Smooth muscle cell (in vitro differentiated cells): ENCODE measurements at regions not wholly inside any gene's neighbourhood (a gene's known extent, or its start where the extent isn't known, plus 50 kb on each side); places are given as distances from the start of the nearest gene placed in this dataset.

Experiments used
- DNase-seq: peaks from one replicate; lab custom pipeline; 2025; ENCODE audit not compliant: unreplicated experiment; lab: John Stamatoyannopoulos, UW
- H2AFZ ChIP-seq: fragments of 200-600 bp; sonication (generic); 2 replicates; pipeline ENCODE4 v1.6.0; 2016; ENCODE audit warnings: antibody characterized with exemption, low read depth, mild to moderate bottlenecking
- H3F3A ChIP-seq: fragments of 200-600 bp; sonication (generic); 2 replicates; pipeline ENCODE4 v1.6.0; 2017; ENCODE audit warnings: antibody characterized with exemption, low read depth
- H3K27ac ChIP-seq: fragments of 200-600 bp; sonication (generic); 2 replicates; pipeline ENCODE4 v1.5.1; 2016; ENCODE audit warnings: low read depth, mild to moderate bottlenecking
- H3K27me3 ChIP-seq: fragments of 200-600 bp; sonication (generic); 2 replicates; pipeline ENCODE4 v1.6.1; 2016; ENCODE audit warnings: low read depth, mild to moderate bottlenecking
- H3K36me3 ChIP-seq: fragments of 200-600 bp; sonication (generic); 2 replicates; pipeline ENCODE4 v1.5.1; 2016; ENCODE audit warnings: low read depth
- H3K4me1 ChIP-seq: fragments of 200-600 bp; sonication (generic); 2 replicates; pipeline ENCODE4 v1.5.1; 2016; ENCODE audit warnings: low read depth
- H3K4me2 ChIP-seq: fragments of 200-600 bp; sonication (generic); 2 replicates; pipeline ENCODE4 v1.6.0; 2016; ENCODE audit warnings: mild to moderate bottlenecking
- H3K4me3 ChIP-seq: fragments of 200-600 bp; sonication (generic); 2 replicates; pipeline ENCODE4 v1.5.1; 2016; ENCODE audit warnings: mild to moderate bottlenecking
- H3K79me2 ChIP-seq: fragments of 200-600 bp; sonication (generic); 2 replicates; pipeline ENCODE4 v1.6.0; 2016; ENCODE audit warnings: low read depth, mild to moderate bottlenecking
- H3K9ac ChIP-seq: fragments of 200-600 bp; sonication (generic); 2 replicates; pipeline ENCODE4 v1.6.0; 2016; ENCODE audit warnings: low read depth
- H3K9me3 ChIP-seq: fragments of 200-600 bp; sonication (generic); replicated peaks from 2 replicates; pipeline ENCODE4 v1.5.1; 2016; ENCODE audit warnings: low read depth
- H4K20me1 ChIP-seq: fragments of 200-600 bp; sonication (generic); 2 replicates; pipeline ENCODE4 v1.6.0; 2016; ENCODE audit warnings: low read depth
- CTCF ChIP-seq: fragments of 200-600 bp; sonication (generic); IDR thresholded peaks from 2 replicates; pipeline ENCODE4 v1.5.1; 2017; ENCODE audit warnings: borderline replicate concordance, mild to moderate bottlenecking, antibody characterized with exemption; ENCODE audit not compliant: insufficient read depth, poor library complexity, severe bottlenecking
- WGBS: methylation state at CpG from one replicate; pipeline ENCODE4 v1.1.7; 2016; ENCODE audit warnings: low lambda C conversion rate; 5-methylcytosine and 5-hydroxymethylcytosine counted together

- DNase-seq: no peak
- no peaks in the 10 kb centered on the region for H3K27me3 ChIP-seq
- H3K9me3 ChIP-seq: no peaks in the 10 kb centered on the region
- H4K20me1 ChIP-seq: no peaks in the 10 kb centered on the region
- 85% methylated on average over 4 of the region's 4 CpGs for WGBS
- H3K9ac ChIP-seq: no peak overlapping the region
- no peaks in the 10 kb centered on the region for H3F3A ChIP-seq
- H3K4me2 ChIP-seq: no peak overlapping the region
- no peak overlapping the region for H2AFZ ChIP-seq
- no peak for TF ChIP-seq CTCF
- no peak overlapping the region for H3K4me3 ChIP-seq
- H3K27ac ChIP-seq: no peak overlapping the region
- H3K4me1 ChIP-seq: no peaks in the 10 kb centered on the region
- H3K79me2 ChIP-seq: no peaks in the 10 kb centered on the region
- H3K36me3 ChIP-seq: no peaks in the 10 kb centered on the region
These were observed 55.3 kb upstream of the PRDX6 start for GRCh38 chr1:173421789-173422188.

GRCh38 chr1:173422456-173422976 is 54.6 kb upstream of the PRDX6 start:
- Histone ChIP-seq H3K27me3 (no peaks in the 10 kb centered on the region), H3F3A (no peaks in the 10 kb centered on the region), H3K9ac (no peak overlapping the region), H3K27ac (no peak overlapping the region), H3K4me1 (no peaks in the 10 kb centered on the region), H3K79me2 (no peaks in the 10 kb centered on the region), H3K36me3 (no peaks in the 10 kb centered on the region), H2AFZ (no peak overlapping the region), H4K20me1 (no peaks in the 10 kb centered on the region), H3K4me2 (no peak overlapping the region), H3K4me3 (no peak overlapping the region), H3K9me3 (no peaks in the 10 kb centered on the region)
- WGBS: 87% methylated on average over 5 of the region's 5 CpGs
- TF ChIP-seq CTCF: no peak
- DNase-seq: no peak

GRCh38 chr1:173423291-173423690 is 53.8 kb upstream of the PRDX6 start:
- H3K79me2 ChIP-seq: no peaks in the 10 kb centered on the region
- H3K9ac ChIP-seq: no peak overlapping the region
- H3K9me3 ChIP-seq: no peaks in the 10 kb centered on the region
- no peaks in the 10 kb centered on the region for H3K36me3 ChIP-seq
- TF ChIP-seq CTCF: no peak
- H3K27ac ChIP-seq: no peak overlapping the region
- no peaks in the 10 kb centered on the region for H3F3A ChIP-seq
- H3K4me2 ChIP-seq: no peak overlapping the region
- WGBS: 93% methylated on average over 1 of the region's 1 CpG
- no peaks in the 10 kb centered on the region for H3K4me1 ChIP-seq
- DNase-seq: no peak
- no peaks in the 10 kb centered on the region for H4K20me1 ChIP-seq
- no peak overlapping the region for H3K4me3 ChIP-seq
- H2AFZ ChIP-seq: no peak overlapping the region
- no peaks in the 10 kb centered on the region for H3K27me3 ChIP-seq

- H3K27me3 ChIP-seq: no peaks in the 10 kb centered on the region
- no peaks in the 10 kb centered on the region for H3K79me2 ChIP-seq
- H4K20me1 ChIP-seq: no peaks in the 10 kb centered on the region
- no peak overlapping the region for H3K4me3 ChIP-seq
- no peak overlapping the region for H2AFZ ChIP-seq
- no peak overlapping the region for H3K4me2 ChIP-seq
- no peak overlapping the region for H3K27ac ChIP-seq
- H3F3A ChIP-seq: peaks cover 1% of the 10 kb centered on the region
- DNase-seq: no peak
- WGBS: 93% methylated on average over 4 of the region's 4 CpGs
- no peaks in the 10 kb centered on the region for H3K9me3 ChIP-seq
- H3K9ac ChIP-seq: no peak overlapping the region
- no peak for TF ChIP-seq CTCF
- peaks cover 3% of the 10 kb centered on the region for H3K4me1 ChIP-seq
- H3K36me3 ChIP-seq: no peaks in the 10 kb centered on the region
These were observed 53.0 kb upstream of the PRDX6 start for GRCh38 chr1:173424143-173424542.
